ENCODE measurements at regions not wholly inside any gene's neighbourhood (a gene's known extent, or its start where the extent isn't known, plus 50 kb on each side); places are given as distances from the start of the nearest gene placed in this dataset.

GRCh38 chr4:85221606-85222005 is 253.3 kb upstream of the ARHGAP24 start:
- CTCF ChIA-PET: no interaction called here
- Mint-ChIP-seq H3K9me3 (peaks cover 14 to 23% (median 22%) of the 10 kb centered on the region in 3 donors), H3K36me3 (no peaks in the 10 kb centered on the region), H3K27me3 (no peaks in the 10 kb centered on the region), H3K4me1 (no peaks in the 10 kb centered on the region), H3K4me3 (no peak overlapping the region), H3K27ac (no peak overlapping the region)
- H3K27me3 ChIP-seq (replicated peaks in 1 of 2; ENCODE audit: control insufficient read depth in 2 of 2, extremely low read depth in 1 of 2, insufficient read depth in 2 of 2, low read length in 1 of 2): no peaks in the 10 kb centered on the region
- ATAC-seq (replicated peaks in 1 of 4) (no peak), DNase-seq (no peak)
- POLR2A ChIA-PET: no interaction called here
- H3K4me3 ChIP-seq (ENCODE audit: control insufficient read depth in 1 of 2, extremely low read depth in 1 of 2, low read length in 1 of 2): no peak overlapping the region
- H3K9me3 ChIP-seq: no peaks in the 10 kb centered on the region
- H3K4me1 ChIP-seq (ENCODE audit: control insufficient read depth in 1 of 2, extremely low read depth in 1 of 2, insufficient read depth in 2 of 2, low read length in 2 of 2): no peaks in the 10 kb centered on the region
- H3K36me3 ChIP-seq (ENCODE audit: control insufficient read depth in 2 of 2, extremely low read depth in 1 of 2, insufficient read depth in 1 of 2, low read length in 1 of 2): no peaks in the 10 kb centered on the region
- no peak overlapping the region for H3K27ac ChIP-seq (ENCODE audit: low read length)
- no CpG with 5 or more reads among the region's 2 CpGs for WGBS (ENCODE audit: insufficient coverage)

DNA sequence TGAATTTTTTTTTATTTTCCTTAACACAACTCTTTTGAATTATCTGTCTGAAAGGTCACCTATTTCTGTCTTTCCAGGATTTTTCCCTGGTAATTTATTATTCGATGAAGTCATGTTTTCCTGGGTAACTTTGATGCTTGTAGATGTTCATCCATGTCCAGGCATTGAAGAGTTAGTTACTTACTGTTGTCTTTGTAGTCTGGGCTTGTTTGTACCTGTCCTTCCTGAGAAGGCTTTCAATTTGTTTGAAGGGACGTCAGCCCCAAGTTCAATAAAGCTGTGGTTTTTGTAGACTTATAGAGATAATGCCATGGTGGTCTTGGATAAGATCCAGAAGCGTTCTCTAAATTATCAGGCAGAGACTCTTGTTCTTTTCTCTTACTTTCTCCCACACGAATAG is 252.4 kb upstream of the ARHGAP24 start:
- Mint-ChIP-seq H3K36me3 (no peaks in the 10 kb centered on the region), H3K27ac (no peak overlapping the region), H3K4me3 (no peak overlapping the region), H3K9me3 (peaks cover 15 to 18% (median 16%) of the 10 kb centered on the region in 3 donors), H3K4me1 (no peaks in the 10 kb centered on the region), H3K27me3 (no peaks in the 10 kb centered on the region)
- POLR2A ChIA-PET: no interaction called here
- Histone ChIP-seq H3K9me3 (no peaks in the 10 kb centered on the region), H3K27me3 (replicated peaks in 1 of 2; ENCODE audit: control insufficient read depth in 2 of 2, extremely low read depth in 1 of 2, insufficient read depth in 2 of 2, low read length in 1 of 2) (no peaks in the 10 kb centered on the region), H3K4me1 (ENCODE audit: control insufficient read depth in 1 of 2, extremely low read depth in 1 of 2, insufficient read depth in 2 of 2, low read length in 2 of 2) (no peaks in the 10 kb centered on the region), H3K4me3 (ENCODE audit: control insufficient read depth in 1 of 2, extremely low read depth in 1 of 2, low read length in 1 of 2) (no peak overlapping the region), H3K36me3 (ENCODE audit: control insufficient read depth in 2 of 2, extremely low read depth in 1 of 2, insufficient read depth in 1 of 2, low read length in 1 of 2) (no peaks in the 10 kb centered on the region), H3K27ac (ENCODE audit: low read length) (no peak overlapping the region)
- ATAC-seq (replicated peaks in 1 of 4): no peak
- DNase-seq: no peak
- CTCF ChIA-PET: no interaction called here
- WGBS (ENCODE audit: insufficient coverage): 73% methylated on average over 2 of the region's 4 CpGs

GRCh38 chr4:85228264-85228663 is 246.7 kb upstream of the ARHGAP24 start:
- DNase-seq (no peak), ATAC-seq (replicated peaks in 1 of 4) (no peak)
- Mint-ChIP-seq H3K9me3 (peaks cover 3 to 5% (median 5%) of the 10 kb centered on the region in 3 donors), H3K4me1 (no peaks in the 10 kb centered on the region), H3K27ac (no peak overlapping the region), H3K4me3 (no peak overlapping the region), H3K36me3 (no peaks in the 10 kb centered on the region), H3K27me3 (no peaks in the 10 kb centered on the region)
- no peak overlapping the region for H3K27ac ChIP-seq (ENCODE audit: low read length)
- CTCF ChIA-PET: no interaction called here
- POLR2A ChIA-PET: no interaction called here
- H3K4me1 ChIP-seq (ENCODE audit: control insufficient read depth in 1 of 2, extremely low read depth in 1 of 2, insufficient read depth in 2 of 2, low read length in 2 of 2): no peaks in the 10 kb centered on the region
- no peaks in the 10 kb centered on the region for H3K27me3 ChIP-seq (replicated peaks in 1 of 2; ENCODE audit: control insufficient read depth in 2 of 2, extremely low read depth in 1 of 2, insufficient read depth in 2 of 2, low read length in 1 of 2)
- WGBS (ENCODE audit: insufficient coverage): 56% methylated on average over 2 of the region's 2 CpGs
- no peaks in the 10 kb centered on the region for H3K9me3 ChIP-seq
- H3K36me3 ChIP-seq (ENCODE audit: control insufficient read depth in 2 of 2, extremely low read depth in 1 of 2, insufficient read depth in 1 of 2, low read length in 1 of 2): no peaks in the 10 kb centered on the region
- no peak overlapping the region for H3K4me3 ChIP-seq (ENCODE audit: control insufficient read depth in 1 of 2, extremely low read depth in 1 of 2, low read length in 1 of 2)

DNA sequence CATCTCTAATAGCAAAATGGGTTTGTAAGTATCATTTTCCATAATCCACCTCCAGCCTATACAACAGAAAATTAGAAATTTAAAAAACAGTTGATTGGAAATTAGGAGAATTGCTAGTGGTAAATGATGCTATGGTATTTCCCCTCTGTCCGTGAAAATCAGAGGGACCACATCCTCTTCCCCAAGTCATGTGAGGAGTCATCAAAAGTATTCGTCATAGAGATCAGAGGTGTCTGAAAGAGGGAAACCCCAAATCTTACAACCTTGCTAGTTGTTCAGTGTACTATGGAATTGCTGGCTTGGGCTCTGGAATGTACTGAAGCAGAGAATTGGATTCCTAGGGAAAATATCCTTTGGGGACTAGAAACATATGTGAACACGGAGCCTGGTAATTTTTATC is 241.4 kb upstream of the ARHGAP24 start:
- H3K27ac Mint-ChIP-seq: no peak overlapping the region
- ATAC-seq (replicated peaks in 1 of 4) (no peak), DNase-seq (no peak)
- H3K4me1 Mint-ChIP-seq: no peaks in the 10 kb centered on the region
- H3K9me3 ChIP-seq: no peaks in the 10 kb centered on the region
- H3K27me3 Mint-ChIP-seq: no peaks in the 10 kb centered on the region
- H3K27ac ChIP-seq (ENCODE audit: low read length): no peak overlapping the region
- ChIA-PET POLR2A (no interaction called here), CTCF (no interaction called here)
- H3K4me1 ChIP-seq (ENCODE audit: control insufficient read depth in 1 of 2, extremely low read depth in 1 of 2, insufficient read depth in 2 of 2, low read length in 2 of 2): no peaks in the 10 kb centered on the region
- no peaks in the 10 kb centered on the region for H3K36me3 ChIP-seq (ENCODE audit: control insufficient read depth in 2 of 2, extremely low read depth in 1 of 2, insufficient read depth in 1 of 2, low read length in 1 of 2)
- H3K4me3 ChIP-seq (ENCODE audit: control insufficient read depth in 1 of 2, extremely low read depth in 1 of 2, low read length in 1 of 2): no peak overlapping the region
- H3K4me3 Mint-ChIP-seq: no peak overlapping the region
- 100% methylated on average over 1 of the region's 3 CpGs for WGBS (ENCODE audit: insufficient coverage)
- H3K9me3 Mint-ChIP-seq: peaks cover 5 to 9% (median 9%) of the 10 kb centered on the region in 3 donors
- no peaks in the 10 kb centered on the region for H3K27me3 ChIP-seq (replicated peaks in 1 of 2; ENCODE audit: control insufficient read depth in 2 of 2, extremely low read depth in 1 of 2, insufficient read depth in 2 of 2, low read length in 1 of 2)
- H3K36me3 Mint-ChIP-seq: no peaks in the 10 kb centered on the region

GRCh38 chr4:85243857-85244256 is 231.1 kb upstream of the ARHGAP24 start:
- Mint-ChIP-seq H3K4me1 (no peaks in the 10 kb centered on the region), H3K36me3 (no peaks in the 10 kb centered on the region), H3K27ac (no peak overlapping the region), H3K27me3 (no peaks in the 10 kb centered on the region), H3K9me3 (peaks cover 7 to 25% (median 25%) of the 10 kb centered on the region in 3 donors), H3K4me3 (no peak overlapping the region)
- DNase-seq (no peak), ATAC-seq (replicated peaks in 1 of 4) (no peak)
- Histone ChIP-seq H3K27ac (ENCODE audit: low read length) (no peak overlapping the region), H3K27me3 (replicated peaks in 1 of 2; ENCODE audit: control insufficient read depth in 2 of 2, extremely low read depth in 1 of 2, insufficient read depth in 2 of 2, low read length in 1 of 2) (no peaks in the 10 kb centered on the region), H3K9me3 (no peaks in the 10 kb centered on the region), H3K4me1 (ENCODE audit: control insufficient read depth in 1 of 2, extremely low read depth in 1 of 2, insufficient read depth in 2 of 2, low read length in 2 of 2) (no peaks in the 10 kb centered on the region), H3K36me3 (ENCODE audit: control insufficient read depth in 2 of 2, extremely low read depth in 1 of 2, insufficient read depth in 1 of 2, low read length in 1 of 2) (no peaks in the 10 kb centered on the region), H3K4me3 (ENCODE audit: control insufficient read depth in 1 of 2, extremely low read depth in 1 of 2, low read length in 1 of 2) (no peak overlapping the region)
- WGBS (ENCODE audit: insufficient coverage): no CpG with 5 or more reads among the region's 1 CpG
- POLR2A ChIA-PET: no interaction called here
- CTCF ChIA-PET: no interaction called here

DNA sequence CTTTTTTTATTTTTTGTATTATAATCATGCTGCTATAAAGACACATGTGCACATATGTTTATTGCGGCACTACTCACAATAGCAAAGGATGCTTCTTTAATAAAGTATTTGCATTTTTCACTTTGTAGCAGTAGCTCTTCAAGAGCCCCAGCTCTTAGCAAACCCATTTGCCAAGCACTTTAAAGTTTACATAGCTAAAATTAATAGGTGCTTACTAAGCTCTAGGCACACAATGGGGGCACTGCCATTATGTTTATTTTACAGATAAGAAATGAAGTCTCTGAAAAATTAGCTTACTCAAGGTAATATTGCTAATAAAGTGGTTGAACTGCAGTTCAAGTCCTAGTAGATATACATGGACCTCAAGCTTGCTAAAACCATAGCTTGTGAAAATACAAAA is 230.3 kb upstream of the ARHGAP24 start:
- Histone ChIP-seq H3K36me3 (ENCODE audit: control insufficient read depth in 2 of 2, extremely low read depth in 1 of 2, insufficient read depth in 1 of 2, low read length in 1 of 2) (no peaks in the 10 kb centered on the region), H3K4me1 (ENCODE audit: control insufficient read depth in 1 of 2, extremely low read depth in 1 of 2, insufficient read depth in 2 of 2, low read length in 2 of 2) (no peaks in the 10 kb centered on the region), H3K4me3 (ENCODE audit: control insufficient read depth in 1 of 2, extremely low read depth in 1 of 2, low read length in 1 of 2) (no peak overlapping the region), H3K27ac (ENCODE audit: low read length) (no peak overlapping the region), H3K9me3 (no peaks in the 10 kb centered on the region), H3K27me3 (replicated peaks in 1 of 2; ENCODE audit: control insufficient read depth in 2 of 2, extremely low read depth in 1 of 2, insufficient read depth in 2 of 2, low read length in 1 of 2) (no peaks in the 10 kb centered on the region)
- ATAC-seq (replicated peaks in 1 of 4) (no peak), DNase-seq (no peak)
- POLR2A ChIA-PET: no interaction called here
- Mint-ChIP-seq H3K4me3 (no peak overlapping the region), H3K27me3 (no peaks in the 10 kb centered on the region), H3K27ac (no peak overlapping the region), H3K4me1 (no peaks in the 10 kb centered on the region), H3K9me3 (peaks cover 7 to 21% (median 20%) of the 10 kb centered on the region in 3 donors), H3K36me3 (no peaks in the 10 kb centered on the region)
- CTCF ChIA-PET: no interaction called here
- WGBS (ENCODE audit: insufficient coverage): no CpG with 5 or more reads among the region's 1 CpG

DNA sequence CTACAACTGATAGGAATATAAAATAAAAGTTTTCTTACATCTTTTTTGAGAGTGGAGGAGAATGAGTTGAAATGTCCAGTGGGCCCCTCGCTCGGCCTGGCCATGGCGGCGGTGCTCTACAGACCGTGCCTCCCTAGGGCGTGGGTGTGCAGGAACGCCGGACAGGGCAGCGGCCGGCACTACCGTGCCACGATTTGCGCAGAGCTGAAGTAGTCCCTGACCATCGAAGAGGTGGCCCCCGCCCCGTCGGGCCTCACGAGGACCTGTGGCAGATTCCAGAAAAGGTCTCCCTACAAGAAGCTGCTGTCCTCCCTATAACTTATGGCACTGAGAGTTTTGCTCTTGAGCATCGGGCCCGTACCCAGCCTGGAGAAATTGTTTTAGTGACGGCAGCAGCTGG is 228.9 kb upstream of the ARHGAP24 start:
- Histone ChIP-seq H3K9me3 (no peaks in the 10 kb centered on the region), H3K4me1 (ENCODE audit: control insufficient read depth in 1 of 2, extremely low read depth in 1 of 2, insufficient read depth in 2 of 2, low read length in 2 of 2) (no peaks in the 10 kb centered on the region), H3K27me3 (replicated peaks in 1 of 2; ENCODE audit: control insufficient read depth in 2 of 2, extremely low read depth in 1 of 2, insufficient read depth in 2 of 2, low read length in 1 of 2) (no peaks in the 10 kb centered on the region), H3K4me3 (ENCODE audit: control insufficient read depth in 1 of 2, extremely low read depth in 1 of 2, low read length in 1 of 2) (no peak overlapping the region), H3K36me3 (ENCODE audit: control insufficient read depth in 2 of 2, extremely low read depth in 1 of 2, insufficient read depth in 1 of 2, low read length in 1 of 2) (no peaks in the 10 kb centered on the region), H3K27ac (ENCODE audit: low read length) (no peak overlapping the region)
- no peaks in the 10 kb centered on the region for H3K27me3 Mint-ChIP-seq
- H3K9me3 Mint-ChIP-seq: peaks cover 5 to 19% (median 16%) of the 10 kb centered on the region in 3 donors
- no peak for ATAC-seq (replicated peaks in 1 of 4)
- CTCF ChIA-PET: no interaction called here
- no peaks in the 10 kb centered on the region for H3K4me1 Mint-ChIP-seq
- no peak overlapping the region for H3K27ac Mint-ChIP-seq
- POLR2A ChIA-PET: no interaction called here
- DNase-seq: no peak
- 90% methylated on average over 20 of the region's 21 CpGs for WGBS (ENCODE audit: insufficient coverage)
- no peaks in the 10 kb centered on the region for H3K36me3 Mint-ChIP-seq
- H3K4me3 Mint-ChIP-seq: no peak overlapping the region
